ENCODE measurements at regions not wholly inside any gene's neighbourhood (a gene's known extent, or its start where the extent isn't known, plus 50 kb on each side); places are given as distances from the start of the nearest gene placed in this dataset.

- Histone ChIP-seq H3K9me3 (ENCODE audit: insufficient read depth, low read length, severe bottlenecking) (no peaks in the 10 kb centered on the region), H3K4me2 (ENCODE audit: insufficient read depth, low read length) (no peak overlapping the region), H2AFZ (ENCODE audit: low read depth, low read length) (no peak overlapping the region), H4K20me1 (ENCODE audit: insufficient read depth, low read length) (no peaks in the 10 kb centered on the region), H3K9ac (ENCODE audit: low read depth, low read length) (no peak overlapping the region), H3K79me2 (ENCODE audit: insufficient read depth, low read length) (no peaks in the 10 kb centered on the region), H3K4me1 (ENCODE audit: insufficient read depth, low read length) (no peaks in the 10 kb centered on the region), H3K27me3 (ENCODE audit: insufficient read depth, low read length, poor library complexity) (no peaks in the 10 kb centered on the region), H3K4me3 (ENCODE audit: low read depth in 1 of 2, low read length in 2 of 2) (no peak overlapping the region), H3K27ac (ENCODE audit: low read length) (no peak overlapping the region), H3K36me3 (ENCODE audit: insufficient read depth, low read length) (no peaks in the 10 kb centered on the region)
- ATAC-seq (ENCODE audit: insufficient read depth, low read depth) (no peak), DNase-seq (no peak)
- no peak for TF ChIP-seq EZH2 (IDR thresholded peaks at IDR 0.05; ENCODE audit: borderline replicate concordance, low read depth, low read length, severe bottlenecking)
- TF ChIP-seq, protein P1, sequence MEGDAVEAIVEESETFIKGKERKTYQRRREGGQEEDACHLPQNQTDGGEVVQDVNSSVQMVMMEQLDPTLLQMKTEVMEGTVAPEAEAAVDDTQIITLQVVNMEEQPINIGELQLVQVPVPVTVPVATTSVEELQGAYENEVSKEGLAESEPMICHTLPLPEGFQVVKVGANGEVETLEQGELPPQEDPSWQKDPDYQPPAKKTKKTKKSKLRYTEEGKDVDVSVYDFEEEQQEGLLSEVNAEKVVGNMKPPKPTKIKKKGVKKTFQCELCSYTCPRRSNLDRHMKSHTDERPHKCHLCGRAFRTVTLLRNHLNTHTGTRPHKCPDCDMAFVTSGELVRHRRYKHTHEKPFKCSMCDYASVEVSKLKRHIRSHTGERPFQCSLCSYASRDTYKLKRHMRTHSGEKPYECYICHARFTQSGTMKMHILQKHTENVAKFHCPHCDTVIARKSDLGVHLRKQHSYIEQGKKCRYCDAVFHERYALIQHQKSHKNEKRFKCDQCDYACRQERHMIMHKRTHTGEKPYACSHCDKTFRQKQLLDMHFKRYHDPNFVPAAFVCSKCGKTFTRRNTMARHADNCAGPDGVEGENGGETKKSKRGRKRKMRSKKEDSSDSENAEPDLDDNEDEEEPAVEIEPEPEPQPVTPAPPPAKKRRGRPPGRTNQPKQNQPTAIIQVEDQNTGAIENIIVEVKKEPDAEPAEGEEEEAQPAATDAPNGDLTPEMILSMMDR (IDR thresholded peaks at IDR 0.05; ENCODE audit: borderline replicate concordance, extremely low read depth, low read length, poor library complexity, severe bottlenecking) = no peak
Observed at GRCh38 chr12:67449591-67450052, 180.5 kb downstream of the CAND1 start.

- ATAC-seq (ENCODE audit: insufficient read depth, low read depth) (no peak), DNase-seq (no peak)
- no peaks in the 10 kb centered on the region for H3K27me3 ChIP-seq (ENCODE audit: insufficient read depth, low read length, poor library complexity)
- no peaks in the 10 kb centered on the region for H3K4me1 ChIP-seq (ENCODE audit: insufficient read depth, low read length)
- no peak overlapping the region for H3K9ac ChIP-seq (ENCODE audit: low read depth, low read length)
- no peak overlapping the region for H3K4me2 ChIP-seq (ENCODE audit: insufficient read depth, low read length)
- no peaks in the 10 kb centered on the region for H3K79me2 ChIP-seq (ENCODE audit: insufficient read depth, low read length)
- TF ChIP-seq EZH2 (IDR thresholded peaks at IDR 0.05; ENCODE audit: borderline replicate concordance, low read depth, low read length, severe bottlenecking) = no peak
- TF ChIP-seq, protein P1 (IDR thresholded peaks at IDR 0.05; ENCODE audit: borderline replicate concordance, extremely low read depth, low read length, poor library complexity, severe bottlenecking) = no peak
- no peak overlapping the region for H3K4me3 ChIP-seq (ENCODE audit: low read depth in 1 of 2, low read length in 2 of 2)
- no peak overlapping the region for H2AFZ ChIP-seq (ENCODE audit: low read depth, low read length)
- H4K20me1 ChIP-seq (ENCODE audit: insufficient read depth, low read length) = no peaks in the 10 kb centered on the region
- H3K27ac ChIP-seq (ENCODE audit: low read length) = no peak overlapping the region
- no peaks in the 10 kb centered on the region for H3K36me3 ChIP-seq (ENCODE audit: insufficient read depth, low read length)
- no peaks in the 10 kb centered on the region for H3K9me3 ChIP-seq (ENCODE audit: insufficient read depth, low read length, severe bottlenecking)
Observed at GRCh38 chr12:67450441-67450840, 181.3 kb downstream of the CAND1 start.

GRCh38 chr12:67451206-67451605 lies 182.0 kb downstream of the CAND1 start:
- H3K4me2 ChIP-seq (ENCODE audit: insufficient read depth, low read length) = no peak overlapping the region

More at GRCh38 chr12:67451206-67451605, 182.0 kb downstream of the CAND1 start:
- Histone ChIP-seq H3K27me3 (ENCODE audit: insufficient read depth, low read length, poor library complexity) (no peaks in the 10 kb centered on the region), H3K9ac (ENCODE audit: low read depth, low read length) (no peak overlapping the region), H2AFZ (ENCODE audit: low read depth, low read length) (no peak overlapping the region), H3K4me3 (ENCODE audit: low read depth in 1 of 2, low read length in 2 of 2) (no peak overlapping the region), H3K36me3 (ENCODE audit: insufficient read depth, low read length) (no peaks in the 10 kb centered on the region), H3K4me1 (ENCODE audit: insufficient read depth, low read length) (no peaks in the 10 kb centered on the region), H3K79me2 (ENCODE audit: insufficient read depth, low read length) (no peaks in the 10 kb centered on the region), H4K20me1 (ENCODE audit: insufficient read depth, low read length) (no peaks in the 10 kb centered on the region), H3K9me3 (ENCODE audit: insufficient read depth, low read length, severe bottlenecking) (no peaks in the 10 kb centered on the region), H3K27ac (ENCODE audit: low read length) (no peak overlapping the region)
- TF ChIP-seq, protein P1 (IDR thresholded peaks at IDR 0.05; ENCODE audit: borderline replicate concordance, extremely low read depth, low read length, poor library complexity, severe bottlenecking) = no peak
- TF ChIP-seq EZH2 (IDR thresholded peaks at IDR 0.05; ENCODE audit: borderline replicate concordance, low read depth, low read length, severe bottlenecking) = no peak
- ATAC-seq (ENCODE audit: insufficient read depth, low read depth) (no peak), DNase-seq (no peak)
